Astrocyte of the spinal cord (primary cell): ENCODE measurements at regions not wholly inside any gene's neighbourhood (a gene's known extent, or its start where the extent isn't known, plus 50 kb on each side); places are given as distances from the start of the nearest gene placed in this dataset.
A peak's percentile ranks its signal among the peaks of the same experiment; 100 is the strongest.

Source experiments
- DNase-seq: peaks from one replicate; pipeline ENCODE4 v3.0.0; 2011; ENCODE audit warnings: low read depth, low spot score
- H3K4me3 ChIP-seq: 2 replicates; pipeline ENCODE4 v1.5.1; 2011; ENCODE audit warnings: low read depth, mild to moderate bottlenecking, low read length, moderate library complexity
- in situ Hi-C: cut with HindIII; loops from 2 replicates; pipeline ENCODE4 v1.10.0; 2017; ENCODE audit warnings: low sequenced_read_pairs
- TF ChIP-seq, protein P1 (sequence below): IDR thresholded peaks from 2 replicates; pipeline ENCODE4 v1.5.1; 2012; ENCODE audit warnings: low read depth, mild to moderate bottlenecking, low read length, inconsistent platforms

DNA sequence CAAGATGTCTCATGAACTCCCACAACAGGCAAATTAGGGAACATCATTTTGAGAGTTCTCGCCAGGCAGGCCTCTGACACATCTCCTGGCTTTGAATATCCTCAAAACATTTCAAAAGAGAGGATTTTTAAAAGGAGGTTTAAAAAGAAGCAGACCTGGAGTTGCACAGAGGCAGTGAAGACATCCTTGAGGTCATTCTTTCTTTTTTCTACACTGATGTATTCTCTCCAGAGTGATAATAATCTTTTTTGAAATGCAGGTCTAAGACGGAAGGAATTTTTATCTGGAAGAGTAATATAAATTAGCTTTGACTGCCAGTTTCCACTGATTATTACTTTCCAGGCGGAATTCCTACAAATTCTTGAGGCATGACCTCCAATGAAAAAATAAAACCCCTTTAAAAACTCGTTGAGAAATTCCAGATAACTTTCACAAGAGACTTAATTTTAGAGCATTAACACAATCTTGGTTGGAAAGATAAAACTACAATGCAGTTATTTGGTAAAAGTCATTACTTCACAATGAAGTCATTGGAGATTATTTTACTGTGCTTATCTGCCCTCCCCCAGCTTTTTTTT, 125.0 kb downstream of the LYPLAL1 start:
- in situ Hi-C loops = no loop called here
- TF ChIP-seq, protein P1, sequence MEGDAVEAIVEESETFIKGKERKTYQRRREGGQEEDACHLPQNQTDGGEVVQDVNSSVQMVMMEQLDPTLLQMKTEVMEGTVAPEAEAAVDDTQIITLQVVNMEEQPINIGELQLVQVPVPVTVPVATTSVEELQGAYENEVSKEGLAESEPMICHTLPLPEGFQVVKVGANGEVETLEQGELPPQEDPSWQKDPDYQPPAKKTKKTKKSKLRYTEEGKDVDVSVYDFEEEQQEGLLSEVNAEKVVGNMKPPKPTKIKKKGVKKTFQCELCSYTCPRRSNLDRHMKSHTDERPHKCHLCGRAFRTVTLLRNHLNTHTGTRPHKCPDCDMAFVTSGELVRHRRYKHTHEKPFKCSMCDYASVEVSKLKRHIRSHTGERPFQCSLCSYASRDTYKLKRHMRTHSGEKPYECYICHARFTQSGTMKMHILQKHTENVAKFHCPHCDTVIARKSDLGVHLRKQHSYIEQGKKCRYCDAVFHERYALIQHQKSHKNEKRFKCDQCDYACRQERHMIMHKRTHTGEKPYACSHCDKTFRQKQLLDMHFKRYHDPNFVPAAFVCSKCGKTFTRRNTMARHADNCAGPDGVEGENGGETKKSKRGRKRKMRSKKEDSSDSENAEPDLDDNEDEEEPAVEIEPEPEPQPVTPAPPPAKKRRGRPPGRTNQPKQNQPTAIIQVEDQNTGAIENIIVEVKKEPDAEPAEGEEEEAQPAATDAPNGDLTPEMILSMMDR = no peak
- no peak overlapping the region for H3K4me3 ChIP-seq
- peak; percentile 23 for DNase-seq

DNA sequence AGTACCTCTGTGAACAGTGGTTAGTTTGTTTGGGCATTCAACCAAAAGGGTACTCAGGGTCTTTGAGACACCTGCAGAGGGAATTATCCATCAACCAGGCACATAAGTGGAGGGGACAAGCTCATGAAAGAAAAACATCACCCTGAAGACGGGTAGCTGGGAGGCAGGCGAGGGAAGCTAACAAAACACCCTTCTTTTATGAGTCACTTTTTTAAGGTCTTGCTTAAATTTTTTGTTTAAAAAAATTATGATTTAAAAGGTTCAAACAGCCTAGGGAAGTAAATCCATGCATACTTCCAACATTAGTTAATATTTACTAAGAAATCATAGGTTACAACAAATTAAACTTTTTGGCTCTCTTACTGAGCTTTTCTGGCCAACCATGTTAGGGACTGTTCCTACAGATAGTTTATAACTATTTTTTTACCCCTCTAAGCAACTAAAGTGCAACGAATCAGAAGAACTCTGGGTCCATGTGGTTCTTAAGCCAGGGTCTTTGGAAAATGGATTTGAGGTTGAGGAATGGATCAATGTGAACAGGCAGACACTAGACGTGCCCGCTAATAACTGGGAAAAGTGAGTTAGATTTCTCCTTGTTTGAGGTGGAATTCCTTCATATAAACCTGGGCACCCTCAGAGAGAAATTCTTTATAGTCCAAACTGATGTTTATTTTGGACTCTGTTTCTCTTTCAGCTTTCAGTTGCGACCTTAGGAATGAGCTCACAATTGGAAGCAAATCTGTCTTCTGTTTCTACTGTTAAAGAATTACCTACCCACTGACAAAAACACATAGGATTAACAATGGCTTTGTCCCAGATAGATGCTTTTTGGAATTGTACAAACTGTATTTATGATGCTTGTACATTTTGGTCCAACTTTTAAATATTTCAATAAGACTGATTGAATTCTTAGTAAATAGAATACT, 123.0 kb downstream of the LYPLAL1 start:
- no peak overlapping the region for H3K4me3 ChIP-seq
- in situ Hi-C loops = no loop called here
- TF ChIP-seq, protein P1 = no peak
- peak; percentile 67 for DNase-seq

DNA sequence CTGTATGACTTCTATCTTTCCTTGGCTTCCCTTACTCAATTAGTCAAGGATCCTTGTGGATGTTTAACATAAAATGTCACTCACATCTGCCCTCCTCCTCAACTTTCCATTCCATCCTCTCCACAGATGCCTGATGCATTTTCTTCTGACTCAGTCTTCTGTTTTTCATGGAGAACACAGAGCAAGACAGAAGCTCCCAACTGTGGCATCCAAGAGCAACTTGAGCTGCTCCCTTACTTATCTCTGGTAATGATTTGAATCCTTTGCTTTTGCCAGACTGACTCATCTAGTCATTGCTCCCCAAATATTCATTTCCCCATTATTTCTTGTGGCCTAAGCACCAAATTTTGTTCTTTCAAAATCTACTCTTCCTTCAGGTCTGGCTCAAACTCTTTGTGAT, 120.6 kb downstream of the LYPLAL1 start:
- no peak overlapping the region for H3K4me3 ChIP-seq
- no peak for DNase-seq
- TF ChIP-seq, protein P1 = no peak
- in situ Hi-C loops = no loop called here

DNA sequence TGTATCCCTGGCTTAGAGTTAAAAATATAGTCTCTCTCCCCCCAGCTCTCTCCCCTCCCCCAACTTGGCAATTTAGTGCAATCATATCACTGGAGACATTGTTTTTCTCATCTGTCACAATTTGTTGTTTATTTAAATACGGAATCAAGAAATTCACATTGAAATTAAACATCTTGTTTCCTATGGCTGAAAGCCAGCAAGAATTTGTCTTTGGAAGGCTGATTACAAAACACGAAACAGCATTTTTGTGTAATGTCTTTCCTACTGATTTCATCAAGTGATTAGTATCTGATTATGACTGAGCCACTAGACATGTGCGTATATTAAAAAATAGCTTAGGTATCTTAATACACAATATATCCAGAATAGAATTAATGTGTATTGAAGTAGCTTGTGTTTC, 119.7 kb downstream of the LYPLAL1 start:
- DNase-seq = no peak
- in situ Hi-C loops = no loop called here
- TF ChIP-seq, protein P1 = no peak
- no peak overlapping the region for H3K4me3 ChIP-seq

DNA sequence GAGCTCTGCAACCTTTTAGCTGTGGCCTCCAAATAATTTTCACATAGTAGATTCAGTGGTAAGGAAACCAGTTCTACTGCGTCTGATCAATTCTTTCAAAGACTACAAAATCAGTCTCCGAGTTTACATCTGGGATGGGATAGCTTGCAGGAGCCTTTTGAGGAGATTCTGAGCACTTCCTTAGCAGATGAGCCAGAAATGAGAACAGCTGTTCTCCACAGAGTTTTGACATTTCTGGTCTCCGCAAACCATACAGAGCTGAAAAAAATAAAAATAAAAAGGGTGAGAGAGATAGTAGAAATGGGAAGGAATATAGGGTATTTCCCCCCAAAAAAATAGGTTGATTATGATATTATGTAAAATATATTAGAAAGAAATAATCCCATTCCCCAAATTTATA, 119.3 kb downstream of the LYPLAL1 start:
- no peak for DNase-seq
- in situ Hi-C loops = no loop called here
- TF ChIP-seq, protein P1 = no peak
- H3K4me3 ChIP-seq = no peak overlapping the region

DNA sequence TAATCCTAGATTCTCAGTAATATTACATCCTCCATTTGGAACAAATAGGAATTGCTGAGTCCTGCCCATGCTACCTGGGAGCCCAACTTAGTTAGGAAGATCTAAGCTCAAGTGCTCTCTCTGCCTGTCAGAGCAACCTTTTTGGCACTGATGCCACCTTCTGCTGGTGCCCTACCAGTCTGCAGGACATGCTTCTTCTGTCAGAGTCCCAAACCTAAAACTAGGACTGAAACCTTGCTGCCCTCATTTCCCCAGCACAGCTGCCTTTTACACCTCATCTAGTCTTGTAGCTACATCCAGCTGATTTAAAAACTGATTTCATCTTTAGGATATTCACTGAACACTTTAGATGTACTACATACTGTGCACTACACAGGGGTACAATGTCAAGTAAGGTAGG, 118.7 kb downstream of the LYPLAL1 start:
- DNase-seq = no peak
- in situ Hi-C loops = no loop called here
- TF ChIP-seq, protein P1 = no peak
- no peak overlapping the region for H3K4me3 ChIP-seq
